PFSK-1 (cell line): ENCODE measurements at regions not wholly inside any gene's neighbourhood (a gene's known extent, or its start where the extent isn't known, plus 50 kb on each side); places are given as distances from the start of the nearest gene placed in this dataset.

Experiments used
- FOXP2 ChIP-seq: optimal IDR thresholded peaks from 2 replicates; pipeline ENCODE3; 2011; ENCODE audit warnings: borderline replicate concordance, control low read depth, inconsistent platforms; ENCODE audit not compliant: insufficient read depth; ENCODE audit errors: extremely low read length, extremely low read depth
- POLR2AphosphoS5 ChIP-seq: IDR thresholded peaks from 2 replicates; pipeline ENCODE4 v1.6.1; 2012; ENCODE audit warnings: low read depth, mild to moderate bottlenecking, control low read depth, low read length, moderate library complexity
- REST ChIP-seq, 2 experiments: IDR thresholded peaks; 2 replicates each; pipeline versions ENCODE4 v1.6.1 to v1.8.0; 2011 to 2012; ENCODE audit warnings: low read depth in 2 of 2, low read length in 2 of 2, control low read depth in 1 of 2, inconsistent platforms in 1 of 2, mild to moderate bottlenecking in 1 of 2, moderate library complexity in 1 of 2; ENCODE audit not compliant: insufficient read depth in 1 of 2
- SIN3A ChIP-seq: IDR thresholded peaks from 2 replicates; pipeline ENCODE4 v1.6.1; 2012; ENCODE audit warnings: mild to moderate bottlenecking, low read length, moderate library complexity, borderline replicate concordance; ENCODE audit not compliant: insufficient read depth
- TAF1 ChIP-seq: IDR thresholded peaks from 2 replicates; pipeline ENCODE4 v1.6.1; 2012; ENCODE audit warnings: low read length, control low read depth, borderline replicate concordance; ENCODE audit not compliant: insufficient read depth

GRCh38 chr9:108235609-108236008 lies 620.2 kb downstream of the ACTL7B start:
- TF ChIP-seq REST (IDR thresholded peaks at IDR 0.05; ENCODE audit: insufficient read depth in 1 of 2, low read depth in 2 of 2, low read length in 2 of 2) = no peak
- no peak for TF ChIP-seq POLR2AphosphoS5
- TF ChIP-seq TAF1 = no peak
- TF ChIP-seq FOXP2 = no peak
- TF ChIP-seq SIN3A = no peak
